GM21786 (cell line): ENCODE measurements at regions not wholly inside any gene's neighbourhood (a gene's known extent, or its start where the extent isn't known, plus 50 kb on each side); places are given as distances from the start of the nearest gene placed in this dataset.
"Not testable (repeated sequence)": the region's sequence is repeated elsewhere in the genome, so short reads cannot be mapped to it uniquely, and the experiment has no call there.

Experiments
- ATAC-seq: cut with Tn5 transposase; IDR thresholded peaks from one replicate; pipeline ENCODE4 v1.9.1; 2021; ENCODE audit not compliant: unreplicated experiment

DNA sequence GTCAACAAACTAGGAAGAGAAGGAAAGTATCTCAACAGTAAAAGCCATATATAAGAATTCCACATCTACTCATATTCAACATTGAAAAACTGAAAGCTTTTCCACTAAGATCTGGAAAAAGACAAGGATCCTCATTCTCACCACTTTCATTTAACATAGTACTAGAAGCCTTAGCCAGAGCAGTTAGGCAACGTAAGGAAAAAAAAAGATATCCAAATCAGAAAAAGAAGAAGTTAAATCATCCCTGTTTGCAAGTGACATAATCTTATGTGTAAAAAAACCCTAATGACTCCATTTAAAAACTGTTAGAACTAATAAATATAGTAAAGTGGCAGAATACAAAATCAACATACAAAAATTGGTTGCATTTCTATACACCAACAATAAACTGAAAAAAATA is 426.2 kb downstream of the BCAT1 start:
- no peak for ATAC-seq

- ATAC-seq, result no peak
Measured at GRCh38 chr12:24519759-24520158, 429.1 kb downstream of the BCAT1 start.

- no peak for ATAC-seq
Measured at GRCh38 chr12:24517000-24517399, 431.9 kb downstream of the BCAT1 start.

- no peak for ATAC-seq
Measured at GRCh38 chr12:24510581-24511125, 438.2 kb downstream of the BCAT1 start.

DNA sequence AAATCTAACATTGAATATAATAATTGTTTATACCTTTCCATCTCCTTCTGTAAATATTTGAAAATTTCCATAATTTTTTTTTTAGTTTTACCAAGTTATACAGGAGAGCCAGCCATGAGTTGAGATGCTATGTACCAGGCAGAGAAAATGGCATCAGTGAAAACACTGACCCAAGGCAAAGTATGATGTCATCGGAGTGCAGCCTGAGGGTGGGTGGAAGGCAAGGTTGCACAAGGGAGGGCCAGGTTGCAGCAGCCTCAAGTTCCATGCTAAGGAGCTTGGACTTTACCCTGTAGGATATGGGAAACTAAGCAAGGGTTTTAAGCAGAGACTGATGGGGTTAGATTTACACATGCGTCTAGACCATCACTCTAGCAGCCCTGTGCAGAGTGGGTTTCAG is 441.1 kb downstream of the BCAT1 start:
- no peak for ATAC-seq

DNA sequence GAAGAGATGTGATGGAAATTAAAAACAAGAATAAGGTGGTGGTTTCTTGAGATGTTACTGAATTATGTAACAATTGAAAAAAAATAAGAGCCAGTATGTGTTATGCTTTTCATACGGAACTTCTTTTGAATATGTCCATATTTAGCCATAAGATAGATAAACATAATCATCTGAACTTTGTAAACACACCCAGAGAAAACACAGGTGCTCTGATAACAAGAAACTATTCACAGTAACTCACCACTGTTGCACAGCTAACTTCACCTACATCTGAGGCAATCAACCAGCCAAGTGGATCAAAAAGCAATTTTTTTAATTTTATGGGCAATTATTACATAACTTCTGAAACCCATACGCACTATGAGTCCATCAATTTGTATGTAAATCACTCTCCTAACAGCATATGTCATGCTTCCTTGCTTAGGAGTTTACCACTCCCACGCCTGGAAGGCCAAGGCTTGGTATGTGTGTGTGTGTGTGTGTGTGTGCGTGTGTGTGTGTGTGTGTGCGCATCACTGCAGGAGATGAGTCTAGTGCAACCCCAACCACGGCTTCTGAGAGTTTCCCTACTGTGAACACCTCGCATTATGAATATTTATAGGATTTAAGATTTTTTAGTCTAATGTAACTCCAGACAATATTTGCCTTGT is 443.4 kb downstream of the BCAT1 start:
- no peak for ATAC-seq

DNA sequence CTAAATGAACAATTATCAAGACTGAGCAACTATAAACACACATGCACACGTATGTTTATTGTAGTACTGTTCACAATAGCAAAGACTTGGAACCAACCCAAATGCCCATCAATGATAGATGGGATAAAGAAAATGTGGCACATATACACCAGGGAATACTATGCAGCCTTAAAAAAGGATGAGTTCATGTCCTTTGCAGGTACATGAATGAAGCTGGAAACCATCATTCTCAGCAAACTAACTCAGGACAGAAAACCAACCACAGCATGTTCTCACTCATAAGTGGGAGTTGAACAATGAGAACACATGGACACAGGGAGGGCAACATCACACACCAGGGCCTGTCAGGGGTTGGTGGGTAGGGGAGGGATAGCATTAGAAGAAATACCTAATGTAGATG is 445.4 kb downstream of the BCAT1 start:
- ATAC-seq, result not testable (repeated sequence)

DNA sequence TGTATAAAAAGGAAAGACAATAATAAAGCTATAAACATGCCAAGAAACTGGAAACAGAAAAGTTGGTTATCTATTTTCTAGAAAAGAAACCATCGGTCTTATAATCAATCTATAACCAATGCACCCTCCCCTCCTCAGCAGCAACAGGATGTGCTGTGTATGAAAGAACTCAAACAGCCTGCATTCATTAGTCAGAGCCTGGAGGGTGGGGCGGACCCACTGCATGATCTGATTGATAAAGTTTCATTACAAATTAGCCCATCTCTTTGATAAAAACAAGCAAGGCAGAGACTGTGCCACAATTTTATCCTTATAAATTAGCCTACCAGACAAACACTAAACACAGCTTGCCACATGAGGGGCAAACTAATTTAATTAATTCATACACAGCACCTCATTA is 448.1 kb downstream of the BCAT1 start:
- ATAC-seq, result no peak

DNA sequence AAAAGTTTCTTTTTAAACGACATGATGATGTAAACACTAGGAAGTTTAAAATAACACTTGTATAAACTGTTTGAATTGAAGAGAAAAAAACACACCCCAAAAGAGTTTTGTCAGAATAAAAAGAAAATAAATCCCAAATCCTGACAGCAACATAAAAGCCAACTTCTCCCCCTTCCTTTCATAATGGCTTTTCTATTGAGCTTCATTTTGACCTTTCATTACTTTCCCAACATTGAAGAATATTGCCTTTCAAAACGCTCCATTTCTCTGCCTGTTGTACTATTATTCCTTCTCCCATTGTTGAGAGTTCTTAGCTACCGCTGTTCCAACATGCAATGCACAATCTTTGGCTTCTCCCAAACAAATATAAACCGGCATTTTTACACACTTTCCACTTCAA is 448.5 kb downstream of the BCAT1 start:
- no peak for ATAC-seq

DNA sequence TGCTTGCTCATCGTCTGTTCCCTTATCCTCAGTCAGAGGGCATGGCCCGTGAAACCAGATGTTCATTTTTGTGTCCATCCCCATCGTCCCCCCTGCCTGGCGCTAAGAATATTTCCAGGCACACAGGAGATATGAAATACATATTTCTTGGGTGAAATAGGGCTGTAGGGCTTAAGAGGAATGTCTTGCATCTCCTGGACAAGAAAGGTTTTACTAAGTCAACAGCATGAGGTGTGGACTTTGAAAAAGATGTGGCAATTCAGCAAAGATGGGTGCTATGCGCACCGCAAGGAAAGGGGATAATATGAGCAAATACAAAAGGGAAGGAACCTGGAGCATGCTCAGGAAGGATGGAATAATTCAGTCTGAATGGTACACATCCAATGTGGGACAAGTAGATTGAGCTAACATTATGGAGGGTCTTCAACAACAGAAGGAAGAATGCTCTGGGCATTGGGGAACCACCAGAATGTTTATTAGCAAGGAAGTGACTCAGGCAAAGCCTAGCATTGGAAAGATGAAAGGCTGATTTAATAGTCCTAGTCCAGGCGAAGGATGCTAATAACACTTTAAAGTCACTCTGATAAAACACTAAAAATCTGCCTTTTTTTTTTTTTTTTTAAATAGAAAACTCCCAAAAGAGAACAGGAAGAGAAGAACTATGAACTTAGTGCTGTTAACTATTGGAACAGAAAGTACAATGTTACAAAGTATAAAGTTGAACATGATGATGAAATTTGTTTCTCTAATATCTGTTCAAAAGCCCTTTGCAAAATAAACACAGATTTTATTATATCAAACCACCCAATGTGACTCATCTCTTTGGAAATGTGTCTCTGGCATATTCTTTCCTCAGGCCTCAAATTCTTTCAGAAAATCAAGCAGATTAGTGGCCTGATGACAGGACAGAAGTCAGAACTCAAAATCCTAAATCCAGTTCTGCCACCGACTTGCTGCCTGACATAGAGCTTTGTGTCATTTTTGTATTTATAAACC is 449.5 kb downstream of the BCAT1 start:
- no peak for ATAC-seq

DNA sequence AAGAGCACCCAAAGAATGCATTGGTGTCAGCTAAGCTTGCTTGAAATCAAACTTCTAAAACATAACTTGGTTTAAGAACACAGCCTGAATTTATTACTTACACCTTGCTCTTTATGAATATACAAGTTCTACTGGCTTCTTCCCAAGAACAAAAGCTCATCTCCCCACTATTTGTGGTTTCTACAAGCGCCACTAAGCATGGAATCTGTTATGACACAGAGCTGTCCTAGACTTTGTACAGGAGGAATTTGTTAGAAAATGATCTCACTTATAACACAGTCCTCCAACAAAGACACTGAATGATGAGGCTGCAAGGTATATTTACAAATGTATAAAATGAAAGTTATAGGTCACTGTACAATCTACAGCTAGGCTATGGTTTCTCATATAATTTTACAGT is 452.1 kb downstream of the BCAT1 start:
- no peak for ATAC-seq

- ATAC-seq, result no peak
Measured at GRCh38 chr12:24494401-24494800, 454.5 kb downstream of the BCAT1 start.

DNA sequence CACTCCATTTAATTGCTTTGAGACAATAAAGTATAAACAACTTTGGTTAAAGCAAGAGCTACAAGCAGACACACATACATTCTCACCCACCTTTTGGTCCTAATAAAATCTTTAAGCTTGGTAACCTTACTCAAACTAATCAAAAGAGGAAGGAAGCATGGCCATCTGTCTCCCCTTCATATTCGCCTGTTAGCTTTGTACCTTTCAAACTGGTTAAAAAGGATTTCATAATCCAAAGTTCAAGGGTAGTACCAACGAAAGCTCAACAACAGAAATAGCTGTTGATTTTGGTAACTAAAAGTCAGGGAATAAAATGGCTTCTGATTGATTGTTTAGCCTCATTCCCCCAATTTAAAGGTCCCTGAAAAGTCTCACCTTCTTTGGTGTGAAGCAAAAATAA is 456.9 kb downstream of the BCAT1 start:
- ATAC-seq, result no peak

- ATAC-seq, result no peak
Measured at GRCh38 chr12:24489939-24490338, 459.0 kb downstream of the BCAT1 start.

GRCh38 chr12:24488906-24489619 is 459.8 kb downstream of the BCAT1 start:
- no peak for ATAC-seq

GRCh38 chr12:24488091-24488596 is 460.8 kb downstream of the BCAT1 start:
- no peak for ATAC-seq

- ATAC-seq, result no peak
Measured at GRCh38 chr12:24487606-24488005, 461.3 kb downstream of the BCAT1 start.

- no peak for ATAC-seq
Measured at GRCh38 chr12:24483732-24484131, 465.2 kb downstream of the BCAT1 start.

- ATAC-seq, result no peak
Measured at GRCh38 chr12:24482882-24483604, 465.9 kb downstream of the BCAT1 start.

DNA sequence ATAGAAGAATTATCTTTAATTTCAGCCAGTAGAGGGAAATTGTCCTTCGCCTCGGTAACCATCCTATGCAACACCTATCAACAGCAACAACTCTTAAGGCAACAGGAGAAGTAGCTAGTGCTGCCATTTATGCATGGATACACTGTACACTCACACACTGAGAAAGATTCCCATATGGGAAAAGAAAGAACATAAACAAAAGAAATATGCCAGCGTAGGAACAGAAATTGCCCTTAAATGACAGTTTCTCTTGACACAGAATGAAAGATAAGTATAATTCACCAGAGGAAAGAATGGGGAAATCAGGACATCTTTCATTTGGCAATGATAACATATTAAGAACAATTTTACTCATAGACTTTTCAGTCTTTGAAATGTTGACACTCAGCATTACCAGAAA is 466.9 kb downstream of the BCAT1 start:
- no peak for ATAC-seq
